SJCRH30 (cell line): ENCODE measurements at regions not wholly inside any gene's neighbourhood (a gene's known extent, or its start where the extent isn't known, plus 50 kb on each side); places are given as distances from the start of the nearest gene placed in this dataset.

Experiments
- DNase-seq, 2 experiments: peaks; one replicate each; pipeline ENCODE4 v3.0.0-alpha.2; 2015 to 2020
- H3K27ac ChIP-seq: fragments of 250-450 bp; sonication (Bioruptor Pico); 2 replicates; pipeline ENCODE4 v1.5.1; 2020; ENCODE audit warnings: mild to moderate bottlenecking, moderate library complexity
- H3K27me3 ChIP-seq: fragments of 250-450 bp; sonication (Bioruptor Pico); 2 replicates; pipeline ENCODE4 v1.5.1; 2020; ENCODE audit warnings: mild to moderate bottlenecking, moderate library complexity
- H3K36me3 ChIP-seq: fragments of 250-450 bp; sonication (Bioruptor Pico); 2 replicates; pipeline ENCODE4 v1.5.1; 2020; ENCODE audit warnings: mild to moderate bottlenecking, moderate library complexity
- H3K4me1 ChIP-seq: fragments of 250-450 bp; sonication (Bioruptor Pico); 2 replicates; pipeline ENCODE4 v1.5.1; 2020; ENCODE audit warnings: mild to moderate bottlenecking, moderate library complexity
- H3K4me3 ChIP-seq: fragments of 250-450 bp; sonication (Bioruptor Pico); 2 replicates; pipeline ENCODE4 v1.5.1; 2020; ENCODE audit warnings: mild to moderate bottlenecking, moderate library complexity
- H3K9me3 ChIP-seq: fragments of 250-450 bp; sonication (Bioruptor Pico); replicated peaks from 2 replicates; pipeline ENCODE4 v1.5.1; 2020; ENCODE audit warnings: mild to moderate bottlenecking, moderate library complexity

DNA sequence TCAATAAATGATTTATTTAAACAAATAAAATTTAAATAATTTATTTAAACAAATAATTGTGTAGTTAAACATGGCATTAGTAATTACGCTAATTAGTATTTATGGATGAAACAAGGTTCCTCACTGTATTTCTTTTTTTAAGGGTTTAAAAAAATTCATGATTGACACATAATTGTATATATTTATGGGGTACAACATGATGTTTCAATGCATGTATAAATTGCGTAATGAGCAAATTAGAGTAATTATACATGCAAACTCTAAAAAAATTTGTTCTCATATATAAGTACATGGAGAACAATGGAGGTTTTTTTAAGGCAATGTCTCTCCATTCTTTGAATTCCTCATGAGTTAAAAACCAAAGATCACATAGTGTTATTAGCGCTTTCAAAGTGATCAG lies 115.7 kb upstream of the KLF3 start:
- H3K27me3 ChIP-seq = no peaks in the 10 kb centered on the region
- H3K27ac ChIP-seq = no peak overlapping the region
- H3K4me3 ChIP-seq = no peak overlapping the region
- no peak for DNase-seq
- no peaks in the 10 kb centered on the region for H3K9me3 ChIP-seq
- no peaks in the 10 kb centered on the region for H3K4me1 ChIP-seq
- H3K36me3 ChIP-seq = no peaks in the 10 kb centered on the region

DNA sequence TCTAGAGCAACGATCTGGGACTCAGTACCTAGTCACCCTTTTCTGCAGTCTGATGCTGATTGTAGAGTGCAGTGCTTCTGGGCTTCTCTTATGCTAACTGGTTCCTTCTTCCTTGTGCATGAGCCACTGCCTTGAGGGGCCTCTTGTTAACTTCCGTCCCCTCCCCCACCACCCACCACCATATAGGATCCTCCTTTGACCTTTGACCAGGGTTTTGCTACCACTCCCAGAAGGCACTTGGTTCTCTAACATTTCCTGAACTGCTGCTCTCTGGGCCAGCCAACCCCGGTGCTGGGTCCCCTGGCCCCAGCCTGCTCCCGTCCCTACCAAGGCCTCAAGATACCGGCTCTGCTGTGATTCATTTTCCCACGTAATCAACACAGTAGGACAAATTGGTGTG lies 104.6 kb upstream of the KLF3 start:
- no peaks in the 10 kb centered on the region for H3K36me3 ChIP-seq
- H3K9me3 ChIP-seq = no peaks in the 10 kb centered on the region
- H3K4me3 ChIP-seq = no peak overlapping the region
- no peak for DNase-seq
- no peak overlapping the region for H3K27ac ChIP-seq
- peaks cover 9% of the 10 kb centered on the region for H3K4me1 ChIP-seq
- no peaks in the 10 kb centered on the region for H3K27me3 ChIP-seq

DNA sequence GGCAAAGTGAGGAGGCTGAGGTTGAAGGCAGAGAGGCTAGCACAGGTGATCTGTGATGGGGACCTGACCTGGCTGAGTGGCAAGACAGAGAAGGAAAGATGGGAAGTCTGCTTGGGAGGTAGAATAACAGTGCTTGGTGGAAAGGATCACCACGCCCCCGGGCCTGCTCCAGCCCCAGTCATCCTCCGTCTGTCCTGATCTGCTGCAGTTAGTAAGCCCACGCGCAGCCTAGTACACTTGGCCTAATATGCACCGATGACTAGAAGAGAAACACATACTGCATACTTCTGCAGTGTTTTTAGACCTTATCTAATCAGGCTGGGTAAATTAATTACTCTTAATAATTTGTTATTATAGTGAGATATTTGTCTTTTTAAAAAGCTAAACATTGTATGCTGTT lies 103.7 kb upstream of the KLF3 start:
- no peak for DNase-seq
- no peaks in the 10 kb centered on the region for H3K36me3 ChIP-seq
- no peaks in the 10 kb centered on the region for H3K27me3 ChIP-seq
- H3K27ac ChIP-seq = no peak overlapping the region
- no peaks in the 10 kb centered on the region for H3K9me3 ChIP-seq
- no peak overlapping the region for H3K4me3 ChIP-seq
- H3K4me1 ChIP-seq = peaks cover 13% of the 10 kb centered on the region

DNA sequence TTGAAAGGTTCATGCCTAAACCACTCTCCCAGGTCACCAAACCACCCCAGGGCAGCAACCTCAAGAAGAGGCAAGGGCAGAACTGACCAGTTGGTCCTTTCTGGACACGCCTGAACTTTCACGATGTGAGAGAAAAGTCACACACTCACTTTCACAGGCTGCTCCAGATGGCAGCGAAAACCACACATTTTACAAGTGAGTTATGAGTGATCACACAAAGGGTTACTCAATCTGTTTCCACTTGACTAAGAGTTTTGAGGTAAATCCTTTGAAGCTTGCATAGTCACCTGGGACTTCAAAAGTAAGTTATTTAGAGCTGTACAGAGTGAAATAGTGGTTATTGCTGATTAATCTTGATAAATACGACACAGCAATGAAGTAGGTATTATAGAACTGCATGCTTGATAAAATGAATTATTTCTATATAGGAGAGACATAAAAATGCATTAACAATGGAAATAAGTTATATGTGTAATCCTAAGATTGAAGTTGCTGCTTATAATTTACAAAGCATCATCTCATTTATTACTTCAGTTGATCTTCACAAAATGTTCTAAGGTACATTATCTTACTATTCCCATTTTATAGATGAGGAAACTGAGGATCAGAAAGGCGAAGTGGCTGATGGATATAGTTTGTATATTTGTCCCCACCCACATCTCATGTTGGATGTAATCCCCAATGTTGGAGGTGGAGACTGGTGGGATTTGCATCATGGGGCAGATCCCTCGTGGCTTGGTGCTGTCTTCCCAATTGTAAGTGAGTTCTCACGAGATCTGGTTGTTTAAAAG lies 103.0 kb upstream of the KLF3 start:
- H3K9me3 ChIP-seq = no peaks in the 10 kb centered on the region
- peaks cover 17% of the 10 kb centered on the region for H3K4me1 ChIP-seq
- no peaks in the 10 kb centered on the region for H3K27me3 ChIP-seq
- H3K27ac ChIP-seq = no peak overlapping the region
- no peak for DNase-seq
- H3K36me3 ChIP-seq = no peaks in the 10 kb centered on the region
- no peak overlapping the region for H3K4me3 ChIP-seq

DNA sequence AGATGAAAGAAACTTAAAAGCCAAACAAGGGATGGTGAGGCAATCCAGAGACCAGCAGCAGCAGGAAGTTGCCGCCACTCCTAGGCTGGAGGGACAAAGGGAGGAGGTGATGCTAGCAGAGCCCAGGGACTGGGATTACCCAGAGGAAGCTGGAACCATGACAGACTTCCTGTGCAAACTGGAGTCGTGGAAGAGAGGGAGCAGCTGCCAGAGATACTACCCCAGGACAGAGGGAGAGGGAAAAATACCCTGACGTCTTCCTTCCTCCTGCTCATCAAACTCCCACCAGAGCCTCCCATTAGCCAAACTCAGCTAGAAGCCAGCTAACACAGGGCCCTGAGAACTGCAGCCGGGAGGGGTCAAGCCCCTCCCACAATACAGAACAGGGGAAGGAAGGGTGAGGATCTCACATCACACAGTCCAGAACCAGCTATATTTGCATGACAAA lies 101.2 kb upstream of the KLF3 start:
- H3K4me1 ChIP-seq = peaks cover 22% of the 10 kb centered on the region
- no peak overlapping the region for H3K4me3 ChIP-seq
- H3K27me3 ChIP-seq = no peaks in the 10 kb centered on the region
- DNase-seq = peak; percentile 77 to 88
- no peaks in the 10 kb centered on the region for H3K36me3 ChIP-seq
- H3K27ac ChIP-seq = peak overlapping the region; percentile 18; the same call in 1 of the 2 replicates
- H3K9me3 ChIP-seq = no peaks in the 10 kb centered on the region

DNA sequence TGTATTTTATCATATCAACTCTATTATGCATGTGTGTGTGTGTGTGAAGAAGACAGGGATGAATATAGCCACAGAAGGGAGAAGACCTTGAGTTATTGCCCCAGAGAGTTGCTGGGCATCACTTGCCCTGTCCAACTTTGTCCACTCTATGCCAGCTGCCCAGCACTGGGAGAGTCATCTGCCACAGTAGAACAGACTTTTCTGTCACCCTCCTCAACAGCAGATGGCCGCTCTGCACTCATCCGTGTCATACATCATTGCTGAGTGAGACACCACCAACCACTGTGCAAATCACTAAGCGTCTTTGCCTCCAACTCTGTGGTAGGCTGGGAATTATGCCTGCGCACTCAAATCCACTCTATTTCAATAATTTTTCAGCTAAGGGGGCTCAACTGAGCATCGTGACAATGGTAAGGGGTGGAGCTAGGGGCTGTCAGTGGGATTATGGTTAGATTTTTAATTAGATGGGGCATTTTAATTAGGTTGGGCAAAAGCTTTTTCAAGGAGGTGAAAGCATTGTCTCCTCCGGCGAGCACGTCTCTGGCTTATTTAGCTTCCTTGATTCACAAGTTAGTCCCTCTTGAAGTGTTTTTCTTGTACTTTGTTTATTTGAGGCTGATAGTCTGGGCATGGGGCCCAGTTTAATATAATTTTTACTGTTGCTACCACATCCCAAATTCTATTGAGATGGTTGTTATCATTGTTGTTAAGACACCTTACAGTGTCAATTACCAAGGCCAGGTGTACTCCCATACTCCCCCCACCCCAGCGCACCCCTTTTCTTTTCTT lies 100.1 kb upstream of the KLF3 start:
- no peak for DNase-seq
- Histone ChIP-seq H3K4me3 (no peak overlapping the region), H3K4me1 (peaks cover 22% of the 10 kb centered on the region), H3K27me3 (no peaks in the 10 kb centered on the region), H3K36me3 (no peaks in the 10 kb centered on the region), H3K9me3 (no peaks in the 10 kb centered on the region), H3K27ac (no peak overlapping the region)

DNA sequence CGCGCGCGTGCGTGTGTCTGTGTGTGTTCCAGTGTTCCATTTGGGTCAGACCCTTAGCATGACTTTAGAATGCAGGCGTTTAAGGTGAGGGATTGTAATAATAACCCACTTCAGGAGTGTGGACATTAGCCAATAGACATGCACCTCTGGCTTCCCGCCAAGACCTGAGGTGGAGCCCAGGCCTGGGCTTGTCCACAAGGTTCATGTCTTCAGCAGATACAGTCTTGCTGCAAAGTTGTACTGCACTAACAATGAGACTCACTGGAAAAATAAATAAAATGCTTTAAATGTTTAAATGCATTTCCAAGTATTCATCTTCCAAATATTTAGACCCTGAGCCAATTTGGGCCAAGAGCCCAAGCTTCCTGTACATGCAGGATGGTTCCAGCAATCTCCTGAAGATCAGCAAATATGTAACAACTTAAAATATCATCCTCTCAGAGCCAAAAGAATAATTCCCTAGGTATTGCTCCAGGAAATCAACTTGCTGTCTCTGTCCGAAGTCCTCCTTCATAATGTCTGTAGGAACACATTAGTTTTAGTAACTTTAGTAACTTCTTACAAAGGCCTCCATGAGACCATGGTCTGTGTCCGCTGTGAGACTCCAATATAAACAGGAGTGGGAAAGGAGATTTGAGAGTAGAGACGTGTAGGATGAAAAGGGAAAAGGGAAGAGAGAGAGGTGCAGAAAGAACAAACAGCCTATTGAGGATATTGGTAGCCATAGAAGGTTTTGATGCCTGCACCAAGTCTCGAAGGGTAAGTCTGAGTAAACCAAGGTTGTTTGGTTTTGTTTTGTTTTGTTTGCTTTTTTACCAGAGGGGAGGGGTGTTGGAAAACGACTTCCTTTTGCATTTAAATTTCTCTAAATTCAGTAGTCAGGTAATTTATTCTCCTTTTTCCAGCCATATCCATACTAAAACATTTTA lies 98.5 kb upstream of the KLF3 start:
- Histone ChIP-seq H3K27ac (no peak overlapping the region), H3K9me3 (no peaks in the 10 kb centered on the region), H3K27me3 (no peaks in the 10 kb centered on the region), H3K36me3 (no peaks in the 10 kb centered on the region), H3K4me1 (peaks cover 22% of the 10 kb centered on the region), H3K4me3 (no peak overlapping the region)
- peak in 1 of 2 experiments; percentile 38 for DNase-seq

DNA sequence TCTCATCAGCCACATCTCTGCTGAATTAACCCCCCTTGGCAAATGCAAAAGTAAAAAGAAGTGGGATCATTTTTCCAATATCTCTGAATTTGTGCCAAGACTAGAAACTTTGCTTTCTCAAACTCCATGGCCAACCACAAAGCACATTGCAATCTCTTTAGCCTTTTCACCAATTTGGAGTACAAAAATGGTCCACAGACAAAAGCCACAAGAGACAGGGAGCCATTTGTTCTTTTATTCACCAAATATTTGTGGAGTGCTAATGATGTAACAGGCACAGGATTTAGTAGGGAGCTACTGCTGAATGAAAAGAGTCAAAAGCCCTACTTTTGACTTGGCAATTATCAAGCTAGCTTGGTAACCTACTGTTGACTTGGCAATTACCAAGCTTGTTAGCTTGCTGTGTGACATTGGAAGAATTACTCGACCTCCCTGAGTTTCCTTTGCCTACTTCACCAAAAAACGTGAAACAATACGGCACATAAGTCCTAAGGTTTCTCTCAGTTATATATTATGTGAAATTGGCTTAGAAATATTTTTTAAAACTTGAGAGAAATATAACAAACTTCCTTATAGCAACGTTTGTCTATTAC lies 97.1 kb upstream of the KLF3 start:
- no peak overlapping the region for H3K4me3 ChIP-seq
- no peaks in the 10 kb centered on the region for H3K9me3 ChIP-seq
- H3K36me3 ChIP-seq = no peaks in the 10 kb centered on the region
- peaks cover 22% of the 10 kb centered on the region for H3K4me1 ChIP-seq
- H3K27me3 ChIP-seq = no peaks in the 10 kb centered on the region
- DNase-seq = peak in 1 of 2 experiments; percentile 18
- no peak overlapping the region for H3K27ac ChIP-seq

DNA sequence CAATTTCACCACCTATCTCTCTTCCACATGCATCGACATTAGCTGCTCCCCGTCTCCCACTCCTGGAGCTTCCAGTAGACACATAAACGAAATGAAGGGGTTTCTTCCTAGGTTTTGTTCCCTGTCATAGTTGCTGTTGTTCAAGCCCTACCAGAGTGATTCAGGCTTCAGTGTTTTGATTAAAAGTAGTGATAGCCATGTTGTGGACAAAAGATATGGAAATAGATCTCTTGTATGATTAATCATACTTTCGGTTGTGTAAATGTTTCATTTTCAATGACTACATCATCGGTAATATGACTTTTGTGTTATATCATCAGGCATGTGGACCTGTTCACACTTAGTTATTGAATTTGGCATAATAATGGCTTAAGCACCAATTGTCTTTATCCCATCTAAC lies 96.5 kb upstream of the KLF3 start:
- Histone ChIP-seq H3K36me3 (no peaks in the 10 kb centered on the region), H3K4me1 (peaks cover 19% of the 10 kb centered on the region), H3K4me3 (no peak overlapping the region), H3K27ac (no peak overlapping the region), H3K9me3 (no peaks in the 10 kb centered on the region), H3K27me3 (no peaks in the 10 kb centered on the region)
- no peak for DNase-seq

DNA sequence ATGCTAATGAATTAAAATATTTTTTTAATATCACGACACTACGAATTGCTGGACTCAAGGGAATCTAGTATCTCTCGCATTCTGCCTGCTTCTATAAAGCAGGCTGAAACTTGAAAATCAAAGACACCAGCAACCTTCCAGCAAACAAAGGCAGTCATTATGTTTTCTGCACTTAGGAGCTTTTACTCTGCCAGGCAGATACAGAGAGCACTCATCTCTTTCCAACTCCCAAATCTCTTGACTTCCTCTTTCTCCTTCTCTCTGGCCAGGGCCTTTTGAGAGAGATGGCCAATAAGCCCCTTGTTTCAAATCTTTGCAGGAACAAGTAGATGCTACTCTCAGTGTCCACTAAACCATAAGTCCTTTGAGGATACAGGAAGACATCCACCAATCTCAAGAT lies 95.2 kb upstream of the KLF3 start:
- H3K27ac ChIP-seq = no peak overlapping the region
- H3K4me3 ChIP-seq = no peak overlapping the region
- peaks cover 13% of the 10 kb centered on the region; the same call in 1 of the 2 replicates for H3K4me1 ChIP-seq
- H3K36me3 ChIP-seq = no peaks in the 10 kb centered on the region
- DNase-seq = no peak
- no peaks in the 10 kb centered on the region for H3K27me3 ChIP-seq
- 0 out of 2 replicates have a peak, but pooled peaks cover 2% of the 10 kb centered on the region for H3K9me3 ChIP-seq

DNA sequence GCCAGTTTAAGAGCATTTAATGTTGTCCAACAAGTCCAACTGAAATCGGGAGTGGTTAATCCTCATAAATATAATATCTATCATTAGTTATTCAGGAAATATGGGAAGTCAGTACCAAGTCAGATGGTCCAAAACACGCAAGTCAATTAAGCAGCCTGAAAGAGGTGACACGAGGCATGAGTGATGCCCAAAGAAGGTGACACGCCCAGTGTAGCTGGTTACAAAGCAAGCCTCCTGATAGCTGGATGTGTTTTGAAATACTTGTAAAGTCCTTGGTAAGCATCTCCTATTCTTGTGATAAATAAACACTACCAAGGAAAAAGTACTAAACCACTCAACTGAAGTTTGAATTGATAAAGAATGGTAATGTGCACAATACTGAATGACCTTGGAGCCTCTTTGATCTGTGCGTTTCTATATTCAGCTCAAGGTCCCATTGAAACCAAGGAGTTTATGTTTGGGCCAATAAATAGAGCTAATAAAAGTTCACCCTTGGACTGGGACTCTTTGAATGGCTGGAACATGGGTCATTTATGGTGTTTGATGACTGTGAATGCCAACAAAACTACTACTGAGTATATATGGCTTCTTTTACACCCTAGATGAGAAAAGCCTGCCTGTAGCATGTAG lies 93.2 kb upstream of the KLF3 start:
- Histone ChIP-seq H3K36me3 (no peaks in the 10 kb centered on the region), H3K27me3 (no peaks in the 10 kb centered on the region), H3K9me3 (0 out of 2 replicates have a peak, but pooled peaks cover 2% of the 10 kb centered on the region), H3K27ac (no peak overlapping the region), H3K4me3 (no peak overlapping the region), H3K4me1 (peaks cover 18% of the 10 kb centered on the region)
- DNase-seq = no peak

DNA sequence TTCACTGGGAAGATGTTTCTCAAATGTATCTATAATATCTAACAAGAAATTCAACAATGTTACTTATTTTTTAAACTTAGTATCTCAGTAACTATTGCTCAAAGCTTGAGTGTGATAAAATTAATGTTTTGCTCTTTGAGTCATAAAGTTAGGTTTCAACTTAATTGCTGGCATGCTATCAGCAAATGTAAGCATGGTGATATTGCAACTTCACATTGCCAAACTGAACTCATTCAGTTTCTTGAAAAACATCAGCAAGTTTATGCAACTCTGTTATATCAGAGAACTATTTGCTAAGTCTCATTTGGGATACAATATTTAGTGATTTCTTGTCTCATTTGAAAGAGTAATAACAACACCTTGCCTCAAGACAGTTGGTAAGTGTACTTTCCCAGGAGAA lies 91.2 kb upstream of the KLF3 start:
- peaks cover 21% of the 10 kb centered on the region for H3K4me1 ChIP-seq
- no peaks in the 10 kb centered on the region for H3K27me3 ChIP-seq
- no peaks in the 10 kb centered on the region for H3K36me3 ChIP-seq
- 0 out of 2 replicates have a peak, but pooled peaks cover 2% of the 10 kb centered on the region for H3K9me3 ChIP-seq
- H3K4me3 ChIP-seq = no peak overlapping the region
- no peak overlapping the region for H3K27ac ChIP-seq
- DNase-seq = no peak

DNA sequence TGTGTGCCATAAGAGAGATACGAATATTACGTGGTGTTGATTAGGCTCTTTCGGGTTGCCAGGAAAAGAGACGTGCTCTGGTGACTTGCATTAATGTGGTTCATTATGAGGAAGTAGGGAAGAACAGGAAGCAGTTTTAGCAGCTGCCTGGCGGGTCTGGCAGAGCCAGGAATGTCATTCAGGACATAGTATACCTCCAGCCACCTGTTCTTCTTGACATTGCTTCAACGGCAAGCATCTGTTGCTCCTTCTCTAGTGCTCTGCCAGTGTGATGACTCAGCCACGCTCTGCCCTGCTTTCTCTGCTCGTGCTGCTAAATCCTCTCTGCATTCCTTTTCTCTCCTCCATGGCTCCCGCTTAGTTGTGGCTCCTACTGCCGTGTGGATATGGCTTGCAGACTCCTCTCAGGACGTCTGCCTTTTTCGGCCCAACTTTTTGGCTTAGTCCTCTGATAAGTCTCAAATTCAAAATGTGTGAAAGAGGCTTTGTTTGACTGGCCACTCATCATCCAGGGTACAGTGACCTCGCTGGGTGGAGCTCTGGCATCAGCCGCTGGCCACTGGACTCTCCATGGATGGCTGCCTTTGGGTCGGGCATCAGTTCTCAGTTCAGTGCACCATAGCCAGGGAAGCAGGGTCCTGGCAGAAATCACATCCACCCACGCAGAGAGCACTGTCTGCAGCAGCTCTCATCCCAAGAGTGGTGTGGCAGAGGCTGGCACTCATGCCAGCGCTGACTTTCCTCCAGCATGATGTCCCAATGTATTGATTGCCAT lies 89.3 kb upstream of the KLF3 start:
- H3K4me3 ChIP-seq = peak overlapping the region; percentile 23
- no peaks in the 10 kb centered on the region for H3K27me3 ChIP-seq
- peak; percentile 93 to 97 for DNase-seq
- H3K27ac ChIP-seq = peak overlapping the region; percentile 81
- H3K4me1 ChIP-seq = peaks cover 21% of the 10 kb centered on the region
- H3K36me3 ChIP-seq = no peaks in the 10 kb centered on the region
- H3K9me3 ChIP-seq = 0 out of 2 replicates have a peak, but pooled peaks cover 2% of the 10 kb centered on the region
